HG03108 (cell line): ENCODE measurements at regions not wholly inside any gene's neighbourhood (a gene's known extent, or its start where the extent isn't known, plus 50 kb on each side); places are given as distances from the start of the nearest gene placed in this dataset.

Experiments used
- ATAC-seq: cut with Tn5 transposase; IDR thresholded peaks from one replicate; pipeline ENCODE4 v1.9.1; 2021; ENCODE audit warnings: moderate library complexity; ENCODE audit not compliant: unreplicated experiment

DNA sequence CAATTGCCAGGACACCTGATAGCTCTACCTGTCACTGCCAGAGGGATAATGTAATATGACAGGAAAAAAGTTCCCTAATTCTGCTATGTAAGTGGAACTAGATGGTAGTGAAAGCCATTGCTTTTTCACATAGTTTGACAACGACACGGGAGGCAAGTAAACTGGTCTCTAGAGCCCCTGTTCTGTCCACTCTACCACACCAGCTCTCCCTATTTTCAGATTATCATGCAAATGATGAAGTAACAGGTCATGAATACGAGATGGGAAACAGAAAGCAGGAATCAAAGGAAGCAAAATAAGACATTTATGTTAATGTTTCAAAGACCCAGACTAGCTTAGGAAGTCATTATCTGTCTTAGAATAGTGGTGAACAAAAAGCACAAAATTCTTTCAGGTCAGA lies 56.2 kb downstream of the TAF11L14 start:
- no peak for ATAC-seq

GRCh38 chr5:17691762-17692161 lies 57.5 kb downstream of the TAF11L14 start:
- no peak for ATAC-seq

DNA sequence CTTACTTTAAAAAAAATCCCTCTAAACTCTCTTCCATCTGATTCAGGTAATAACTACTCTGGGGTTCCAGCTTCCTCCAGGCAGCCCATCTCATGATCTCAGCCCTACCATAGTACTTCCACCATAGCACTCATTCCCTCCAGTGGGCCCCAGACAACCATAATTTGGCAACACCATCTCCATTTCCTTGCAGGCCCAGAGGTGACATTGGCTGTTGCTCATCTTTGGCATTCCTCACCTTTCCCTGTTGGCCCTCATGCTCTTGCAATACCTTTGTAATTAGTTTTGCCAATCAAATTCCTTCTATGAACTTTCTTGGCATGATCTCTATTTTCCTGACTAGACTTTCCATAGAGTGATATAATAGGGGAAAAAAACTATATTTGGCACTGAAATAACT lies 60.1 kb downstream of the TAF11L14 start:
- no peak for ATAC-seq

DNA sequence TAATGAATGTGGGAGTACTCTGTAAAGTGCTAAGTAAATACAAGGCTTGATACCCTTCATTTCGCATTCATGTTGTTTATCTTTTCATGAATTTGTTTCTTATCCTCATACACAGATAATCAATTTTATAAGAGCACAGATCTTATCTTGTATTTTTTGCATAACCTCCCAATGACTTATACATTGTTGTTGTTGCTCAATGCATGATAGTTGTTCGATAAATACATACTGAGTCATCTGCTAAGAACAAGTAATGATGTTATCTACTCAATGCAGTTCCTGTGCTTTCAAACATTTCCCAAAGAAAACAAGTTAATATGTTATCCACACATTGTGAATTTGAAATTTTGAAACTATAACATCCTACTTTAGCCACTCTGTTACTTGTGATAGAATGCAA lies 60.7 kb downstream of the TAF11L14 start:
- no peak for ATAC-seq

DNA sequence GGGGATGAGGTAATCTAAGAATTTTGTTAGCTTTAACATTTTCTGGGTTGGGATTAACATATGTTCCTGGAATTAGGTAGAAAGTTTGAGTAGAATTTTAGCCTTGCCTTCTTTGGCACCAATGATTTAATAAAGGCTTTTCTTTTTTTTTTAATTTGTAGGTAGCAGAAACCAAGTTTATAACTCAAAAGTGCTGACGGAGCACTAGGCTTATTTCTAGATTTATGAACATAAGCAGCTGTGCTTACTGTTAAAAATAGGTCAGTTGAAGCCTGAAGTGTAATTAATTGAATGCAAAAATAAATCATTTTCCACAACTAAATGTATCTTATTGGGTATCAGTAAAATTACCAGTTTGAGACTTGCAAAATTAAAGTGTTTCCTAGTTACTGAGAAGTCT lies 62.4 kb downstream of the TAF11L14 start:
- ATAC-seq, result no peak

DNA sequence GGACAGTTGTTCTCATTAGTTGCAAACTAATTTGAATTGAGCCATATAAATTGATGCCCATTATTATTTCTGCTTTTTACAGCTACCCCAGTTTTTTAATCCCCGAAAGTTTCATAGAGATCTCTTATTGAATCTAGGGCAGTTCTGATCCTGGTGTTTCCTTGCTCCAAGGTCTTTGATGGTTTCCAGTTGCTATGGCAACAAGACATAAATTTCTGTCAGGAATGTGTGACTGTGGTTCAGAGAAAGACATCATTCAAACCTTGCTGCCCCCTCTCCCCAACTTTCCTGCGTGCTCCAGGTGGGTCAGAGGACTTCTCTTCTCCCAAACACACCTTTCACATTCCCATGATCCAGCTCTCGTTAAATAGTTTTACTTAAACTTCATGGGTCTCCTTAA lies 63.4 kb downstream of the TAF11L14 start:
- no peak for ATAC-seq

- no peak for ATAC-seq
These were observed 74.9 kb downstream of the TAF11L14 start for GRCh38 chr5:17709011-17709710.

- ATAC-seq, result no peak
These were observed 79.0 kb downstream of the TAF11L14 start for GRCh38 chr5:17713301-17713700.

DNA sequence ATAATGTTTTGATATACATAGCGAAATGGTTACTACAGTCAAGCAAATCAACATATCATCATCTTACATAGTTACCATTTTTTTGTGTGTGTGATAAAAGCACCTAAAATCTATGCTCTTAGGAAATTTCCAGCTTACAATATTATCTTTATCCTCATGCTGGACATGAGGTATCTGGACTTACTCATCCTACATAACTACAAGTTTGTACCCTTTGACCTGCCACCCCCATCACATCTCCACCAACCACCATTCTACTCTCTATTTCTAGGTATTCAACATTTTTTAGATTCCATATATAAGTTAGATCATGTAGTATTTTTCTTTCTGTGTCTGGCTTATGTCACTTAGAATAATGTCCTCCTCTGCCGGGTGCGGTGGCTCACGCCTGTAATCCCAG lies 79.9 kb downstream of the TAF11L14 start:
- ATAC-seq, result no peak

GRCh38 chr5:17719592-17719991 lies 85.3 kb downstream of the TAF11L14 start:
- no peak for ATAC-seq

DNA sequence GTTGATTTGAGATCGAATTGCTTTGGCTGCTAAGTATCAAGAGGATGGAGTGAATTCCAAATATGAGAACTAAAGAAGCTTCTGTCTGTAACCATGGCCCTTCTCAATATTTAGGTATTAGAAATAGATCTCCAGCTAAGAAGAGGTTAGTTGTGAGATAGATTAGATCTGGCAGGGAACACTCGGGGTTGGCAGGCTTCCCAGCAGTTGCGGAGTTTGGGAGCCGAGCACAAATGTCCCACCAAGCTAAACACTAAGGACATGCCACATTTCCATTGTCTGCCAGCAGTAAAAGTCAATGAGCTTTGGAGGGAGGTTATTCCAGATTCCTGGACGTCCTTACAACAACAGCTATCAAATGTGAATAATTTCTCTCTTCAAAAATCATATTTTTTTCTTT lies 85.8 kb downstream of the TAF11L14 start:
- no peak for ATAC-seq

DNA sequence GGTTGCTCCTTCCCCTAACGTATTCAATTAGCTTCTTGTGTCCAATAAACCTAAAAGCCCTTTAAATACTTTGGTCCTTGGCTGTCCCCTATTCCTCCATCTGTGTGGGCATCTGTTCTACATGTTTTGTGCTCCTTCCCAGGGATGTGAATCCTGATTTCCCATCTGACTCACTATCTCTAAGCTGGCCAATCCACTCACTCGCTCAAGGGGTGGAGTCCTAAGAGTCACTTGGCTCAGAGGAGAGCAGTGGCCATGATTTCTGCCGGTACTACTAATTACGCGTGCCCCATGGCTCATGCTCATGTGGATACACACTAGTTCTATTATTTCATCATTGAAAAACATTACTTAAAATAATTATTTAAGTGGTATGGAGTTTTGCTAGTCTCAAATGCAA lies 89.6 kb downstream of the TAF11L14 start:
- no peak for ATAC-seq

- ATAC-seq, result no peak
These were observed 92.8 kb downstream of the TAF11L14 start for GRCh38 chr5:17727098-17727497.

DNA sequence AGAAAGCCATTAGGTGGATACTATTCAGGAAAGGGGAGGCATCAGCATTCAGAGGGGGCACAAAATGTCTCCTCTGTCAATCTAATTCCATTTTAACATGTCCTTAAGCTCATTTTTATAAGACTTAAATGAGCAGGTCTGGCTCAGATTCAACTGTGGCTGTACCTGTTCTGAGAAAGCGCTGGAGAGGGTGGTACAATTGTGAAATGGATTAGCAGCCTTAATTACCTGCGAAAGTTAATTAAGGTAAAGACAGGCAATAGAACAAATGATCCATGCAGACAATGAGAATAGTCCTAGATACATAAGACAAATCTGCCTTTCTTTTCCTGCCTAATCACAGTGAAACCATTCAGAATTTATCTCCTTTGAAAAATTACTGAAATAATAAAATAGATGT lies 96.2 kb downstream of the TAF11L14 start:
- no peak for ATAC-seq

DNA sequence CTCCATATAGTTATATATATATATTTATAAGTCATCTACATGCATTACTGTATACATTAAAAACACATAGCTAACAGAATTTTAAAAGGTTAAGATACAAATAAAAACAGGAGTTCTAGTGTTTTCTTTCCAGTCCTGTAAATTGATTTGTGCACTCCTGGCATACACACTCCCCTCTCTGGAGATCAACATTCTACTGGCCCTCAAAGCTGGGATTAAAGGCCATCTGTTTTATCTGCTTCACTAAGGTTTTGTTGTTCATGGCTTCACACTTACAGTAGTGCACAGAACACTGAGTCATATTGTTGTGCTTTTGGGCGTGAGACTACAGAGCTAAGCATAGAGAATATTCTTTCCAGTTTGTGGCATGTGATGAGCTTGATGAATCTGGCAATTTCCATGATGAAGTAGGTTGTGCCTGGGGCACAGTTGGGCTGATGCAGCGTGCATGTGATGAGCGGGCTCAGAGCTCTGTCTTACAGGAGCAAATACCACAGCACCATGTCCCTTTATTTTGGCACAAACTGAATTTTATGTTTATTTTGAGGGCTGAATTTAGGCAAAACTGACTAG lies 98.2 kb downstream of the TAF11L14 start:
- no peak for ATAC-seq

DNA sequence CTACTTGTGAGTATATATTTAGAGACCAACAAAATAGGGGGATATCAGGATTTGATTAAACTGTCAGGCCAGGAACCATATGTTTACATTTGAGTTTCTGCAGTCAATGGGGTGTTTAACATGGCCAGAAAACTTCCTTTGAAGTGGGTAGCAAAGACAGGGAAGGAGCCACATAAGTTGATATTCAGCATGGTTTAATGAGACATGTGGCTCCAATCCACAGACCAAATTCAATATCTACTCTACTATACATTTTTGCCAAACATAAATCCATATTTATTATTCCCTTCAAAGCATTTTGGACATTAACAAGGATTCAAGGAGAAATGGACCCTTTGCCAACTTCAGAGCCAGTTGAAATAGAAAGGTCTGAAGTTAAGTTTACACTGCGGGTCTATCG lies 99.8 kb downstream of the TAF11L14 start:
- ATAC-seq, result no peak

GRCh38 chr5:17735761-17736160 lies 101.5 kb downstream of the TAF11L14 start:
- ATAC-seq, result no peak

DNA sequence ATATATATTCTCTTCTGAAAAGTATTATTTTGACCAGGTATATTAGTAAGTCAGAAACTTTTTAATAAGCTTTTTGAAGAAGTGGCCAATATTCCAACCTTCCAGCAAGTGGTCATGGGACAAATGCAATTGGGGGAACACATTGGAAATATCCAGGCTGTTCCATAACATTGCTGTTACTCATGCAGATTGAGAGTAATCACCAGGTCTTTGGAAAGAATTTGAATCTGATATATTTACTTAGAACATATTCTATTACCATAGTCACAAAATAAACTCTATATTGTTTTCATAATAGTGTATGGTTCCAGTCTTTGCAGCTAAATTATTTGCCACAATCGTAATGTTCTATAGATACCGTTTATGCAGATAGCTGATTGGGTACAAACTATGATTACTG lies 102.8 kb downstream of the TAF11L14 start:
- no peak for ATAC-seq

DNA sequence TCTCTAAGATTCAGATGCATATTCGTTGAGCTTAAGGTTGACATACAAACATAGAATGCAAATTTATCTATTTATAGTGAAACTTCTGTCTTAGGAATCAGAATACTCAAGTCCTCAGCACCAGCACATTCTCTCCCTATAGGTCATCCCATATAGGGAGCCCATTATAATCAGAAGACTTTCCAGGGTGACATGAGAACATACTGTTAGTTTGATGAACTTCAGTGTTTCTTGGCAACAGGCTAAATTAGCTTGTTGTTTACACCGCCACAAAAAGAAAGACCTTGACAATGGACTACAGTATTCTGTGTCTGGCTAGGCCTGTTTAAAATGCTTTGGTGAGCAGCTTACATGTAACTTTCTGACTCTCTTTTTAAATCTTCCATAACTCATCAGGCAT lies 104.2 kb downstream of the TAF11L14 start:
- ATAC-seq, result no peak

DNA sequence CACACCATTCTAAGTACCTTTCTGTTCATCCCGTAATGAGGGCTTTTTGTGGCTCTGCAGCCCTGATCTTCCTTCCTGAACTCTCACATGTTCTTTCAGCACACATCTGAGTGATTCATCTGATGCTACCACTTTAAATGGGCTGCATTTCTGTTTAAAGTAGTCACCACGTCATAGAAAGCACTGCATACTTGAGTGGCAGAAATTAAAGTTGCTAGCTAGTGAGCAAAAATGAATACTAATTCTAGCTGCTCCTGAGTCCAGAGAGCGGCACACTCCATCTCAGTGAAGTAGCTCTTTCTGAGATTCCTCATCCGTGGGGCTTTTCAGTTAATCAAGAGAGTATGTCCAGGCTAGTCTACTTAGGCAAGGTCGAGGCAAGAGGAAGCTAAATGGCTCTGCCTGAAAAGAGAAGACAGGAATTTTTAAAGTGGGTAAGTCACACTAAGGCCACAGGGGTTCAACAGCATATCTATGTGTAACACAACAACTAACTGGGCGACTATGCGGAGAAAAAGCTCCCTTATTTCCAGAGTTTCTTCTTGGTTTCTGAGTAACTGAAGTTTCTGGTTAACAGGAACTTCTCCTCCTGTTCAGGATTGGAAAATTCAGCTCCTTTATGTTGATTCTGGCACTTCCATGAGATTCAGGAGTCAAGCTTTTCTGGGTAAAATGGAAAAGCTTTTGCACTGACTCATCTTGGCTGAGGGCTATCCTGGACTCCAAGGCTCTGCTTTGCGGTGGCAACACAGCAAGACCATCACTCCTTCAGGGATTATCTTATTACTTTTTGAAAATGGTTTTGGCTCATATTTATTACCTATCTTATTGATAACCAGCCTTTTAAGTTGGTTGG lies 109.5 kb downstream of the TAF11L14 start:
- no peak for ATAC-seq

DNA sequence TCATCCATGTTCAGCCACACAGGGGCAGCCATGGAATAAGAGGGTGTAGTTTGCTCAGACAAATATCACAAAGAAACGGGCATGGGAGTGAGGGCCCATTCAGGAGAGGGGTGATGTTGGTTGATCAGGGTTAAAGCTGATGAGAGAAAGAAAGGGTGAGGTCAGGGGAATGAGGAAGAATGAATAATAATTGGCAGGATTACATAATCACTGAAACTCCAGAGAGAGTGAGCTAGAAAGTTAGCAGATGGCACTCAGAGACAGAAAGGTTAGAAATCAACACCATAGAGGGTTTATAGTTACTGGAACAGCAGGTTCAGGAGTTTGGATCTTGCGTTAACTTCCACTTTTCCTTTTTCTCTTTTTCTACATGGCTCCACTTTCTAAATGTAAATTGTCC lies 113.9 kb downstream of the TAF11L14 start:
- ATAC-seq, result no peak

GRCh38 chr5:17748941-17749340 lies 114.7 kb downstream of the TAF11L14 start:
- no peak for ATAC-seq
